GM12865 (cell line): ENCODE measurements at regions not wholly inside any gene's neighbourhood (a gene's known extent, or its start where the extent isn't known, plus 50 kb on each side); places are given as distances from the start of the nearest gene placed in this dataset.

ENCODE experiments used
- DNase-seq: peaks from one replicate; pipeline ENCODE4 v3.0.0; 2010; ENCODE audit warnings: low read depth
- H3K4me3 ChIP-seq: 2 replicates; pipeline ENCODE4 v1.5.1; 2011; ENCODE audit warnings: mild to moderate bottlenecking, low read depth, low read length, control low read depth
- TF ChIP-seq, protein P1 (sequence below): IDR thresholded peaks from 2 replicates; pipeline ENCODE4 v1.5.1; 2011; ENCODE audit warnings: low read length, control low read depth, low read depth, inconsistent platforms; ENCODE audit not compliant: insufficient read depth; ENCODE audit errors: missing control alignments

DNA sequence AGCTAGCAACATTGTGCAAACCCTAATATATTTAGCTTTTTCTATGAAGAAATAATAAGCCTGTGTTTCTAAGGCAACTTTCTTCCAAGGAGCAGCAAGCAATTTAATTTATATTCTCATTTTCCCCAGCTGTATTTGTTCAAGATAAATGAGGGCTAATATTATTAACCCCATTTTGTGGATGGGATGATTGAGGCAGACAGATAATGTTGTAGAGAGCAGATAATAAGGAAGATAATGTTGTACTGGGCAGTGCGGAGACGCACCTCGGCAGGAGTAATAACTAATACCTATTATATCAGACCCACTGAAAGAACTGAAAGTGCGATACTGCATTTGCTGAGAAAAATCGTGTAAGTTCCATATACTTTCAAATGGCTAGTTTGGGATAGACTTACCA, 344.1 kb upstream of the FANCL start:
- H3K4me3 ChIP-seq: no peak overlapping the region
- DNase-seq: no peak
- TF ChIP-seq, protein P1, sequence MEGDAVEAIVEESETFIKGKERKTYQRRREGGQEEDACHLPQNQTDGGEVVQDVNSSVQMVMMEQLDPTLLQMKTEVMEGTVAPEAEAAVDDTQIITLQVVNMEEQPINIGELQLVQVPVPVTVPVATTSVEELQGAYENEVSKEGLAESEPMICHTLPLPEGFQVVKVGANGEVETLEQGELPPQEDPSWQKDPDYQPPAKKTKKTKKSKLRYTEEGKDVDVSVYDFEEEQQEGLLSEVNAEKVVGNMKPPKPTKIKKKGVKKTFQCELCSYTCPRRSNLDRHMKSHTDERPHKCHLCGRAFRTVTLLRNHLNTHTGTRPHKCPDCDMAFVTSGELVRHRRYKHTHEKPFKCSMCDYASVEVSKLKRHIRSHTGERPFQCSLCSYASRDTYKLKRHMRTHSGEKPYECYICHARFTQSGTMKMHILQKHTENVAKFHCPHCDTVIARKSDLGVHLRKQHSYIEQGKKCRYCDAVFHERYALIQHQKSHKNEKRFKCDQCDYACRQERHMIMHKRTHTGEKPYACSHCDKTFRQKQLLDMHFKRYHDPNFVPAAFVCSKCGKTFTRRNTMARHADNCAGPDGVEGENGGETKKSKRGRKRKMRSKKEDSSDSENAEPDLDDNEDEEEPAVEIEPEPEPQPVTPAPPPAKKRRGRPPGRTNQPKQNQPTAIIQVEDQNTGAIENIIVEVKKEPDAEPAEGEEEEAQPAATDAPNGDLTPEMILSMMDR: no peak

DNA sequence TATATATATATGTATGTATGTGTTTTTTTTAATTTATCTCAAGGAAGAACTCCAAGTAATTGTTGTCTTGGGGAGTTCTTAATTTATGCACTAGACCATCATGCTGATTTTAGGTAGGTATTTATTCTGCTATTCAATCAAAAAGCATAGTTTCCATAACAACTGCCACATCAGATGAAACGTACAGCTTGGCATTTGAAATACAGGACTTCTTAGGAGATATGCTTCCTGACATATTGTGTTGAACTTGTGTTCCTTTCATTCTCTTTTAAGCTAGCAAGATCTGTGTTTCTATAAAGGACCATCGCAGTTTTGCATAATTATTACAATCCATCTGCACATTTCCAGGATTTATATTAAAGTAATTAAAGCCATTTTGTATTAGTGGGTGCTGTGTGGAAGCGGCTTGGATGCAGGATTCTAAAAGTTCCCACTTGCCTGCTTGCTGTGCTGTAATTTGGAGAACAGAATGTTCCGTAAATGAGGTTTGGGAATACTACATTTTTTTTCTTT, 343.5 kb upstream of the FANCL start:
- no peak for DNase-seq
- no peak overlapping the region for H3K4me3 ChIP-seq
- TF ChIP-seq, protein P1: no peak

DNA sequence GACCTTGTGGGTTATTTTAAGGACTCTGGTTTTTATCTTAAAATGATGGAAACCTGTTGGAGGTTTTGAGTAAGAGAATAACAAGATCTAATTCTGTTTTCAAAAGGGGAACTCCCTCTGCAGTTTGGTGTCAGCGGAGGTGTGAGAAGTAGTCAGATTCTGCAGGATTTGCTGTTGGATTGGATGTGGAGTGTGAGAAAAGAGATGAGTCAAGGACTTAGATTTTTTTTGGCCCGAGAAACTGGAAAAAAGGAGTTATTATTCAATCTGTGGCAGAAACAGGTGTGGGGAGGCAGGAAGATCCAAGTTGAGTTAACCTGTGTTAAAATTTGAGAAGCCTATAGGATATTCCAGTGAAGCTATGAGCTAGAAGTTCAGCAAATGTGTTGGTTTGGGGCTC, 337.2 kb upstream of the FANCL start:
- no peak overlapping the region for H3K4me3 ChIP-seq
- DNase-seq: no peak
- TF ChIP-seq, protein P1: no peak

DNA sequence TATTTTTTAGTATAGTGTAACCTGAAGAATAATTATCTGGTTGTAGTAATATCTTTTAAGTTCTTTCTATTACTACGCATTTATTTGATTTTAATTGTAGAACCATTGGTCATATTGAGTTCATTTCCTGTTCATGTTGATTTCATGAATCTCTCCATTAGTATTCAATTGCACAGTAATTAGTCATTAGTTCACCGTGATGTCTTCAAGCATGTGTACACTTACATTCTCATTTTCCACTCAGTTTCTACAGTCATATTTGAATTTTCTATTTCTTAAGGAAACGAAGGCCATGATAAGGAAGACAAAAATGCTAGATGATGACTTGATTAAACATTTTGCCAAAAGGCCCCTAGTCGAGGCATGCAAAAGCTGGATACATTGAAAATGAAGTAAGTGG, 333.7 kb upstream of the FANCL start:
- DNase-seq: no peak
- TF ChIP-seq, protein P1: no peak
- H3K4me3 ChIP-seq: no peak overlapping the region

DNA sequence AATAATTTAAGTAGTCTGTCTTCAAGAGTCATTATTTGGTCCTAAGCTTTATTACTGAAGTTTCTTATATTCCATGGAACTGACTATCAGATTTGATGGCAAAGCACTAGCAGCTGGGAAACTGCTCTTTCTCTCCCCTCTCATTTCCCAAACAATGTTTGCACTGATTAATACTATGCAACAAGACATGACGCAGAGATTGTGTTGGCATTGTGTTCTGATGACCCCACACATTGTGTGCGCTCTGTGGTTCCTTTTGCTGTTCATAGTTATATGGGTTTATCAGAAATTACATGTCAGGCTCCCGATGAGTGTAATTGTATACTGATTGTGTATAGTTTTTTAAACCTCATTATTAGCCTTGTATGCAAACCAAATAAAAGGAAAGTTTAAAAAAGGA, 331.6 kb upstream of the FANCL start:
- no peak for DNase-seq
- TF ChIP-seq, protein P1: no peak
- no peak overlapping the region for H3K4me3 ChIP-seq

DNA sequence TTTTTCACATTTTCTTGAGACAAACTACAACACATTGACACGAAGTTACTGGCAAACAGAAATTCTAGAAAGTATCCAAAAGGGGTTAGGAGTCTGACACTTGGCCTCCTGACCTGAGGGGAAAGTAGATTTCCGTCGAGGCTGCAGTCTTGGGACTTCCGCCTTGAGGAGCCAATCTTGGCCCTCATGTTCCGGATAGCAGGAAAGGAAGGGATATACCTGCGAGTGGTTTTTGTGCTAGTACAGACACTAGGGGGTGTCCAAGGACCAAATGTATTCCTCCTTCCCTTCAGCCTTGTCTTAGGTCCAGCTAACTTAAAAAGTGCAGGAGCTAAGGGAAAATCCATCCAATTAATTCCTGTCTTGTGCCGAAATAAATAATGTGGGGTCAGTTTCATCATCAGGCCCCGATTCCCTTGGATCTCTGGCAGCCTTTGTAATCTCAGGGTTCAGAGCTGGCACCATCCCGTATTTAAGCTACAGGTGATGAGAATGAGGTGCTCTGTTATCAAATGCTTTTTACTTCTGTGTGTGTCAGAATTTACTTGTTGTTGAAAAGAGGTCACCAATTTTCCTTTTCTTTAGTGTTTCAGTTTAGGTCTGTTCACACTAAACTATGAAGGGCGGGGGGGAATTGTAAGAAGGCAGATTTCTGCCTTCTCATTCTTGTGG, 330.2 kb upstream of the FANCL start:
- peak; percentile 66 for DNase-seq
- TF ChIP-seq, protein P1: peak; percentile 61

More for the DNA sequence above, 330.2 kb upstream of the FANCL start:
- no peak overlapping the region for H3K4me3 ChIP-seq
